ENCODE measurements at regions not wholly inside any gene's neighbourhood (a gene's known extent, or its start where the extent isn't known, plus 50 kb on each side); places are given as distances from the start of the nearest gene placed in this dataset.
"Not testable (repeated sequence)": the region's sequence is repeated elsewhere in the genome, so short reads cannot be mapped to it uniquely, and the experiment has no call there.

GRCh38 chr4:146073517-146073916 lies 102.0 kb upstream of the LSM6 start:
- DNase-seq (ENCODE audit: low spot score), result no peak

- DNase-seq (ENCODE audit: low spot score), result no peak
Observed at GRCh38 chr4:146072376-146072775, 103.1 kb upstream of the LSM6 start.

GRCh38 chr4:146071390-146071789 lies 104.1 kb upstream of the LSM6 start:
- DNase-seq (ENCODE audit: low spot score), result no peak

GRCh38 chr4:146063143-146063542 lies 112.4 kb upstream of the LSM6 start:
- no peak for DNase-seq (ENCODE audit: low spot score)

- no peak for DNase-seq (ENCODE audit: low spot score)
Observed at GRCh38 chr4:146062340-146062739, 113.2 kb upstream of the LSM6 start.

- DNase-seq (ENCODE audit: low spot score), result no peak
Observed at GRCh38 chr4:146061610-146062334, 113.7 kb upstream of the LSM6 start.

- DNase-seq (ENCODE audit: low spot score), result no peak
Observed at GRCh38 chr4:146059865-146060264, 115.7 kb upstream of the LSM6 start.

- DNase-seq (ENCODE audit: low spot score), result no peak
Observed at GRCh38 chr4:146059151-146059550, 116.4 kb upstream of the LSM6 start.

GRCh38 chr4:146058531-146058930 lies 117.0 kb upstream of the LSM6 start:
- DNase-seq (ENCODE audit: low spot score), result no peak

- no peak for DNase-seq (ENCODE audit: low spot score)
Observed at GRCh38 chr4:146054676-146055075, 116.1 kb upstream of the ZNF827 start.

- no peak for DNase-seq (ENCODE audit: low spot score)
Observed at GRCh38 chr4:146053891-146054290, 115.3 kb upstream of the ZNF827 start.

GRCh38 chr4:146051728-146052391 lies 113.2 kb upstream of the ZNF827 start:
- DNase-seq (ENCODE audit: low spot score), result no peak

GRCh38 chr4:146051223-146051622 lies 112.6 kb upstream of the ZNF827 start:
- DNase-seq (ENCODE audit: low spot score), result no peak

GRCh38 chr4:146049802-146050201 lies 111.2 kb upstream of the ZNF827 start:
- no peak for DNase-seq (ENCODE audit: low spot score)

GRCh38 chr4:146047768-146048167 lies 109.1 kb upstream of the ZNF827 start:
- DNase-seq (ENCODE audit: low spot score), result not testable (repeated sequence)

GRCh38 chr4:146041139-146042004 lies 102.7 kb upstream of the ZNF827 start:
- DNase-seq (ENCODE audit: low spot score), result no peak

- no peak for DNase-seq (ENCODE audit: low spot score)
Observed at GRCh38 chr4:146040623-146041022, 102.0 kb upstream of the ZNF827 start.

GRCh38 chr4:146033149-146033548 lies 94.5 kb upstream of the ZNF827 start:
- DNase-seq (ENCODE audit: low spot score), result no peak

- DNase-seq (ENCODE audit: low spot score), result no peak
Observed at GRCh38 chr4:146032234-146032860, 93.7 kb upstream of the ZNF827 start.

- no peak for DNase-seq (ENCODE audit: low spot score)
Observed at GRCh38 chr4:146029939-146030710, 91.5 kb upstream of the ZNF827 start.

- no peak for DNase-seq (ENCODE audit: low spot score)
Observed at GRCh38 chr4:146029147-146029546, 90.5 kb upstream of the ZNF827 start.

GRCh38 chr4:146027761-146028160 lies 89.1 kb upstream of the ZNF827 start:
- DNase-seq (ENCODE audit: low spot score), result no peak
